ENCODE measurements at regions not wholly inside any gene's neighbourhood (a gene's known extent, or its start where the extent isn't known, plus 50 kb on each side); places are given as distances from the start of the nearest gene placed in this dataset.

DNA sequence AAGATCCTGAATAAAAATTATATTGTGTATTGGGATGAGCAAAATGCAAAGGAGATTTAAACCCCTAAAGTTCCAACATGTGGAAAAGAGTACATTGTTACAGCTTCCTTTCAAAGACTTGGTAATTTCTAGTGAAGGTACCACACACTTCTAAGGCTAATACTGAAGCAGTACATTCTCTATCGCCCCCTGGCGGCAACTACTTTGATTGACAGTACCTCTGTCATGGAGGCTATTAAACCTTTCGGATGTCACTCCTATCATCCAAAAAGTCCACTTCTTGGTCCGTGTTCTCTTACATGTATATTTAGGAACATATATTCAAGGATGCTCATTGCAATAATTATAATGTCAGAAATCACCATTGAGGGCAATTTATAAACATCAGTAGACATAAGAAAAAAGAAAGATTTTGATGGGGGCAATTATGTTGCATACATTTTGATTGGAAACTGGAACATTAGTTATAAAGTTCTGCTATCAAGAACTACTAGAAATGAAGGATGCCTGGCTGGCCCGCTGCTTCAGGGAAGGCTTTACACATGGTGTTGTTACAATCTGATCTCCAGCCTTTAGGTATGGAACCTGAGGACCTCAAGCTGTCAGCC lies 601.6 kb downstream of the CPS1 start:
- TF ChIP-seq RCOR1 (IDR thresholded peaks at IDR 0.05; ENCODE audit: low read depth, low read length) (no peak), MAZ (IDR thresholded peaks at IDR 0.05; ENCODE audit: borderline replicate concordance, low read depth, low read length) (no peak), POLR2A (IDR thresholded peaks at IDR 0.05; ENCODE audit: low read length) (no peak)
- TF ChIP-seq, protein P1, sequence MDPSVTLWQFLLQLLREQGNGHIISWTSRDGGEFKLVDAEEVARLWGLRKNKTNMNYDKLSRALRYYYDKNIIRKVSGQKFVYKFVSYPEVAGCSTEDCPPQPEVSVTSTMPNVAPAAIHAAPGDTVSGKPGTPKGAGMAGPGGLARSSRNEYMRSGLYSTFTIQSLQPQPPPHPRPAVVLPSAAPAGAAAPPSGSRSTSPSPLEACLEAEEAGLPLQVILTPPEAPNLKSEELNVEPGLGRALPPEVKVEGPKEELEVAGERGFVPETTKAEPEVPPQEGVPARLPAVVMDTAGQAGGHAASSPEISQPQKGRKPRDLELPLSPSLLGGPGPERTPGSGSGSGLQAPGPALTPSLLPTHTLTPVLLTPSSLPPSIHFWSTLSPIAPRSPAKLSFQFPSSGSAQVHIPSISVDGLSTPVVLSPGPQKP (IDR thresholded peaks at IDR 0.05; ENCODE audit: low read depth, low read length): no peak

Measured in A549 (cell line).